ENCODE measurements at regions not wholly inside any gene's neighbourhood (a gene's known extent, or its start where the extent isn't known, plus 50 kb on each side); places are given as distances from the start of the nearest gene placed in this dataset.

- DNase-seq = no peak
Observed at GRCh38 chr5:72005671-72006070, 101.6 kb upstream of the MAP1B start.

DNA sequence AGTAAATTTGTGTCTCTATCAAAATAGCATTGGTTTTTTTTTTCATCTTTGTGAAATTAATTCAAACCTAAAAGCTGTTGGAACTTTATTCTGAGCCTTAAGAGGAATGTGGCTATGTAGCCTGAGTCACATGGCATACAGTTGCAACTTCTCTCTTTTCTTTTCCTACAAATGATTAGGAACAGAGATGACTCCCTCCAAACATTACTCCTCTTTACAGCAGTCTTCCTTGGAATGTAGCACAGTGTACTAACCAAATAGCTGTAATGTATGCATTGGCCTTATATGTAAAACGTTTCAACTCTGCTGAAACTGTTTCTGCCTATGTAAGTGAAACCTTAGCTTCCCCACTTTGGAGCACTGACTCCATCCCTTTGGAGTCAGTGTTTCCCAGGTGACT, 100.9 kb upstream of the MAP1B start:
- no peak for DNase-seq

- no peak for DNase-seq
Observed at GRCh38 chr5:72007336-72008111, 99.8 kb upstream of the MAP1B start.

- no peak for DNase-seq
Observed at GRCh38 chr5:72009280-72009679, 98.0 kb upstream of the MAP1B start.

DNA sequence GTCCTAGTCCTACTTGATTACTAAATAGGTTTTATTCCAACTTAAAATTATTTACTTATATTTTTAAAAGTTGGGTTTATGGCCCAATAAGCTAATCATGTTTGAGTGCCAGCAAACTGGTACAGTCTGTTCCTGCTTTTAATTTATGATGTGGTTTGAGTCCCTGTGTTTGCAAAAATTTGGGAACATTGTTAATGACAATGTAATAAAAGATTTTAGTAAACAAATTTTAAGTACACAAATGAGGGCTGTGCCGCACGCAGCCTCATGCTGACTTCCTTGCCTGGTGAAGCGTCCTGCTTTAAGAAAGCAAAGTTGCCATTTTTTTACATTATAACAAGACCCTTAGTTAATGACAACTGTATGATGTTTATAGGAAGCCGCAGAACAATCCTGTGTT, 96.8 kb upstream of the MAP1B start:
- DNase-seq = no peak

DNA sequence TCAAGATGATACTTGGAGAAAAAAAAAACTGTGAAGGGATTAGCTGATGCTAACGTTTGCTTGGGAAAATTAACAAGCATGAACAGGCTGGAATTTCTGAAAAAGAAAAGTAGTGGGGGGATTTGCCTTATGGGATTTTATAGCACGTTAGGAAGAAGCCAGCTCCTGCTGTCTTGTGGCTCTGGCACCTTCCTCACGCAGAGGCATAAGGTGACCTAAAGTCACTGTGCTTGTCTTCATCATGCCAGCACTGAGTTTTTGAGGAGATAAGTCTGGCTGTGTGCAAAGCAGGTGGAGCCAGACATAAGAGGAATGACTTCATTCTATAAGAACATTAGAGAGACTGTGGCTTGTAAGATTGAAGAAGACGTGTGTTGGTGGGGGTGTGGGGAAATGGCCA, 94.4 kb upstream of the MAP1B start:
- no peak for DNase-seq

- peak; percentile 87 for DNase-seq
Observed at GRCh38 chr5:72013766-72014624, 93.3 kb upstream of the MAP1B start.

DNA sequence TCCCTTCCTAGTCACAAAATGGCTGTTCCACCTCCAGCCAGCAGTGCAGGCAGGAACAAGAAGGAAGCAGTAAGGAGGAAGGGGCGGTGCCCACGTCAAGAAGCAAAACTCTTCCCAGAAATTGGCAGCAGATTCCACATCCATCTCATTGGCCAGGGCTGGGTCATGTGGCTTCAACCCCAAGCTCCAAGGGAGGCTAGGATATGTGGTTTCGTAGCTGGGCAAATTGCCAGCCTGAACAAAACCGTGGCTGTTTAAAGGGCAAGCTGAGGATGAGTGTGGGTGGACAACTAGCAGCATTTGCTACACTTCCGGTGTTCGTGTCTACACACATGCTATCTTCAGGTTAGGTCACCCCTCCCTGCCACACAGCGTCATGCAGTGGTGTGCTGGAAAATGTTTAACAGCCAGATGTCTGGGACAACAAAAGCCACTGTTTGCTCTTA, 92.1 kb upstream of the MAP1B start:
- peak; percentile 31 for DNase-seq

GRCh38 chr5:72018143-72018803, 89.0 kb upstream of the MAP1B start:
- peak; percentile 43 for DNase-seq

GRCh38 chr5:72020161-72020983, 86.9 kb upstream of the MAP1B start:
- no peak for DNase-seq

- DNase-seq = no peak
Observed at GRCh38 chr5:72021651-72022357, 85.5 kb upstream of the MAP1B start.

- DNase-seq = no peak
Observed at GRCh38 chr5:72028382-72028781, 78.9 kb upstream of the MAP1B start.

DNA sequence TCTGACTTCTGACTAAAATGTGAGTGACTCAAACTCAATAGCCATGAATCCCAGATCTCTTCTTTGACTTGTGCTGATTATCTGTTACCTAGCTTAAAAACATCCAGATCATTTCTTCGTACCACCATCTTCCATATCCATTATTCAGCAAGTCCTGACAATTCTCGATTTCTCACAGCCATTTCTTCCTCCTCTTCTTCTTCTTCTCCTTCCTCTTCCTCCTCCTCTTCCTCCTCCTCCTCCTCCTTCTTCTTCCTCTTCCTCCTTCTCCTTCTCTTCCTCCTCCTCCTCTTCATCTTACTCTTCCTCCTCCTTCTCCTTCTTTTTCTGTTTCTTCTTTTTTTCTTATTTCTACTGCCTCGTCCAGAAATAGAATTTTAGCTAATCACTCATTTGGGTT, 77.0 kb upstream of the MAP1B start:
- DNase-seq = no peak

DNA sequence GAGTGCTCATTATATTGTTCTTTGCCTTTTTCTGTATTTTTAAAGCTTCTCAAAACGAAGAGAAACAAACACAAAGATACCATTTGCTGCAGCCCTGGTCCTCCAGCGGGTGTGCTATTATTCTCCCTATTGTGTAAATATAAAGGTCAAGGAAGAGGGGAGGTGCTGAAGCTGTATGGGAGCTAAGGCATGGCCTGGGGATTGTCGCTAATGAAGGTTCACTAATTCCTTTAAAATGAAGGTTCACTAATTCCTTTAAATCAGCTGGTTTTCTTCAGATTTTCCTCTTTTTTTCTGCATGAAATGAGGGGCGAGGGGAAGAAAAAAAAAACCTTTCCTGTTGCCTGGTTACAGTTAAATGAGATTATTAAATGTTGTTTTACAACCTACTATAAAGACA, 74.5 kb upstream of the MAP1B start:
- DNase-seq = no peak

GRCh38 chr5:72034770-72035169, 72.5 kb upstream of the MAP1B start:
- DNase-seq = no peak

DNA sequence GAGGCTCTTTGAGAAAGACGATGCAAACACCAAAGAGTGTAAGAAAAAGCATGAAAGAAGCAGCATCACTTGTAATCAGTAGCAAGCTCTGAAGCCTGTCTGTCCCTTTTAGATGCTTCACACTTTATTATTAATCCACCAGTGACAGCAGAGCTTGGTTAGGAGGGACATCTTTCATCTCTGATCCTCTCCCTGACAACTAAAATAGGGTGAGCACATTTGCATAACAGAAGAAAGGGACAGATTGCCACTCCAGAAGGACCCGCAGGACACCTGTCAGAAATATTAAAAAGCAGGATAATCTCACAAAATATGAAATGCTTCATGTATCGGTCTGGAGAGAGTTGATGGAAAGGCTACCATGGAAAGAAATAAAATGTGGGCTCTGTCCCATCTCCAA, 71.4 kb upstream of the MAP1B start:
- DNase-seq = no peak

- DNase-seq = no peak
Observed at GRCh38 chr5:72036951-72037350, 70.3 kb upstream of the MAP1B start.

- no peak for DNase-seq
Observed at GRCh38 chr5:72040513-72040912, 66.8 kb upstream of the MAP1B start.

DNA sequence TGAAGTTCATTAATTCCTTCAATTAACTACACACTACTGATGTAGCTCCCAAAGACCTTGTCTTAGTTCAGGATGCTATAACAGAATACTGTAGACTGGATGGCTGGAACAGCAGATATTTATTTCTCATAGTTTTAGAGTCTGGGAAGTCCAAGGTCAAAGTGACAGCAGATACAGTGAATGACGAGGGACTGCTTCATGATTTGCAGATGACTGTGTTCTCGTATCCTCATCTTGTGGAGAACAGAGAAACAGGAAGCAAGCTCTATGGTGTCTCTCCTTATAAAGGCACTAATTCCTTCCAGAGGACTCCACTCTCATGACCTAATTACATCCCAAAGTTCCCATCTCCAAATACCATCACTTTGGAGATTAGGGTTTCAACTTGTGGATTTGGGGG, 65.6 kb upstream of the MAP1B start:
- no peak for DNase-seq

GRCh38 chr5:72042097-72042496, 65.2 kb upstream of the MAP1B start:
- DNase-seq = no peak

DNA sequence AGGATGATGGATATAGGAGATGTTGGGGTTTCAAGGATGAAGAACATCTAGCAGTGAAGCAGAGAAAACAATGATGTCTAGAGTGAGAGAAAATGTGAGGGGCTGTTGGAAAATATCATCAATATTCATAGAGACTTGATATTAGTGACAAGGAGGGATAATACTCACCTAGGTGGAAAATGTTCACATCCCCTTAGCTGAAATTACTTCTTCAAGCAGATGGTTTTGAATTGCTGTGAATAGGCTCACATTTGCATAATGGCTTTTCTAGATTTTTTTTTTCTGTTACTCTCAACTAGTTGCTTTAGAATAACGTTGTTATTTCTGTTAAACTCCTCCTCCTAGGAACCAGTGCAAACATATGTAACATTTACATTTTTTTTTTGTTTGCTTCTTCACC, 61.6 kb upstream of the MAP1B start:
- no peak for DNase-seq

DNA sequence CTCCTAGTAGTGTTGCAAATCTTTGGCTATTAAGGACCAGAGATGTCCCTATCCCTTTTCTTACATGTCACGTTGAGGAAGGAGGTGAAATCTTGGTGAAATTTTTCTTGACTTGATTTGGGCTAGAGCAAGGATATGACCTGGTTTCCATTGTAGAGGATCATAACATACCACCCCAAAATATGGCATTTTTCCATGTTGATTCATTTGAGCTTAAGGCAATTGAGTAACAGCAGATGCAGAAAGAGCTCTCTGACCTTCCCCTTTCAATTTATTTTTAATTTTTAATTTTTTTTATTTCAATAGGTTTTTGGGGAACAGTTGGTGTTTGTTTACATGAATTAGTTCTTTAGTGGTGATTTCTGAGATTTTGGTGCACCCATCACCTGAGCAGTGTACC, 61.2 kb upstream of the MAP1B start:
- DNase-seq = no peak

All from tongue (tissue), 1 donor.